ENCODE measurements at regions not wholly inside any gene's neighbourhood (a gene's known extent, or its start where the extent isn't known, plus 50 kb on each side); places are given as distances from the start of the nearest gene placed in this dataset.

GRCh38 chr5:92640340-92640739, 940.7 kb downstream of the NR2F1-AS1 start:
- no peak for TF ChIP-seq CTCF (IDR thresholded peaks at IDR 0.05; ENCODE audit: low read depth, low read length, poor library complexity, severe bottlenecking)
- TF ChIP-seq EZH2phosphoT487 (IDR thresholded peaks at IDR 0.05; ENCODE audit: borderline replicate concordance, low read length): no peak

Measured in DOHH2 (cell line).